ENCODE measurements at regions not wholly inside any gene's neighbourhood (a gene's known extent, or its start where the extent isn't known, plus 50 kb on each side); places are given as distances from the start of the nearest gene placed in this dataset.
A peak's percentile ranks its signal among the peaks of the same experiment; 100 is the strongest.

DNA sequence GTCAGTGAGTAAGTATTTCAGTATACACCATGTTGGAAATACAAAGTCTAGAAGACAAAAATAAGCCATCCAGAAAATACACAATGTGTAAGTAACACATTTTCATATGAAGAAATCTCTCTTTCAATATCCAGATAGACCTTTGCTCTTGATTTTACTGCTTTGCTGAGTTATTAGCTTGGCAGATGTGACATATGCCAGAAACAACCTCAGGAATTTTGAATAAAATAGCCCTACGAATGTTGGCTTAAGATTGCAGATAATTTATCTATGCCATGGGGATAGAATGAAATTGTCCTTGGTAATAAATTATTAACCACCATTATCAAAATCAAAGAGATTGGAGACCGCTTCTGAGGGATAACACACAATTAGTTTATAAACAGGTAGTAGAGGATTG, 1036.9 kb upstream of the EPHA7 start:
- Histone ChIP-seq H3K9ac (ENCODE audit: low read length) (no peak overlapping the region), H3K27ac (ENCODE audit: low read depth, low read length) (no peak overlapping the region), H2BK120ac (ENCODE audit: low read depth, low read length) (no peak overlapping the region), H3K36me3 (ENCODE audit: control insufficient read depth, insufficient read depth, low read length) (no peaks in the 10 kb centered on the region), H2BK15ac (replicated peaks; ENCODE audit: low read depth) (no peak overlapping the region), H3K79me2 (ENCODE audit: control insufficient read depth, insufficient read depth, low read length) (no peaks in the 10 kb centered on the region), H3K4me3 (ENCODE audit: low read length) (no peak overlapping the region), H3K23ac (ENCODE audit: low read length) (no peak overlapping the region), H2AK5ac (ENCODE audit: low read length) (no peak overlapping the region), H4K8ac (ENCODE audit: low read depth, low read length) (no peak overlapping the region), H2BK5ac (ENCODE audit: low read length) (no peak overlapping the region), H3K4me1 (ENCODE audit: control insufficient read depth, low read depth, low read length) (no peaks in the 10 kb centered on the region), H3K18ac (ENCODE audit: low read length) (no peak overlapping the region), H3K79me1 (ENCODE audit: low read length) (no peaks in the 10 kb centered on the region), H3K4me2 (ENCODE audit: low read length) (no peak overlapping the region), H3K4ac (ENCODE audit: low read depth, low read length) (no peak overlapping the region), H3K27me3 (ENCODE audit: insufficient read depth, low read length, poor library complexity) (no peaks in the 10 kb centered on the region), H4K5ac (ENCODE audit: low read length) (no peak overlapping the region), H3K56ac (ENCODE audit: low read length) (no peak overlapping the region)
- no peak for DNase-seq
- no CpG with 5 or more reads among the region's 2 CpGs for WGBS (ENCODE audit: extremely low coverage, insufficient coverage, low lambda C conversion rate)

DNA sequence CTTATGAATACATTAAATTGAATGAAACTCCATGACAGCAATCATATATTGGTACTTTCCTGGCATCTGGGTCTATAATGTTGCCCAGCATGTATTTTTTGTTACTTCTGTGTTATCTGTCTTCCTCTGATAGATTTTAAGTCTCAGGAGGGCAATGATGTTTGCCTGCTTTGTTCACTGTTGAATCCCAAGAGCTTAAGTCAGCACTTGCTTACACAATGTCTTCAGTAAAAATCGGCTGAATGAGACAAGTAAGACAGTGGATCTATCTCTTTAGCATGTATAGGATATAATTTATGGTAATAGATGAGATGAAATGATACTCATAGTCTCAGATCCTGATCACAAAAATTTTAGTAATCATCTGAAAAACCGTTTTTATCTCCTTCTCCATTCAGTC, 1034.9 kb upstream of the EPHA7 start:
- no peak overlapping the region for H4K5ac ChIP-seq (ENCODE audit: low read length)
- WGBS (ENCODE audit: extremely low coverage, insufficient coverage, low lambda C conversion rate), result no CpG with 5 or more reads among the region's 2 CpGs
- no peak overlapping the region for H3K9ac ChIP-seq (ENCODE audit: low read length)
- H3K36me3 ChIP-seq (ENCODE audit: control insufficient read depth, insufficient read depth, low read length), result no peaks in the 10 kb centered on the region
- H2BK5ac ChIP-seq (ENCODE audit: low read length), result no peak overlapping the region
- no peak overlapping the region for H3K18ac ChIP-seq (ENCODE audit: low read length)
- no peak for DNase-seq
- no peak overlapping the region for H2BK120ac ChIP-seq (ENCODE audit: low read depth, low read length)
- no peak overlapping the region for H3K4ac ChIP-seq (ENCODE audit: low read depth, low read length)
- no peak overlapping the region for H3K56ac ChIP-seq (ENCODE audit: low read length)
- no peak overlapping the region for H3K4me3 ChIP-seq (ENCODE audit: low read length)
- no peak overlapping the region for H3K27ac ChIP-seq (ENCODE audit: low read depth, low read length)
- no peak overlapping the region for H4K8ac ChIP-seq (ENCODE audit: low read depth, low read length)
- H3K4me1 ChIP-seq (ENCODE audit: control insufficient read depth, low read depth, low read length), result no peaks in the 10 kb centered on the region
- H3K4me2 ChIP-seq (ENCODE audit: low read length), result no peak overlapping the region
- no peaks in the 10 kb centered on the region for H3K27me3 ChIP-seq (ENCODE audit: insufficient read depth, low read length, poor library complexity)
- H2BK15ac ChIP-seq (replicated peaks; ENCODE audit: low read depth), result no peak overlapping the region
- H3K79me1 ChIP-seq (ENCODE audit: low read length), result no peaks in the 10 kb centered on the region
- no peaks in the 10 kb centered on the region for H3K79me2 ChIP-seq (ENCODE audit: control insufficient read depth, insufficient read depth, low read length)
- H3K23ac ChIP-seq (ENCODE audit: low read length), result no peak overlapping the region
- no peak overlapping the region for H2AK5ac ChIP-seq (ENCODE audit: low read length)

DNA sequence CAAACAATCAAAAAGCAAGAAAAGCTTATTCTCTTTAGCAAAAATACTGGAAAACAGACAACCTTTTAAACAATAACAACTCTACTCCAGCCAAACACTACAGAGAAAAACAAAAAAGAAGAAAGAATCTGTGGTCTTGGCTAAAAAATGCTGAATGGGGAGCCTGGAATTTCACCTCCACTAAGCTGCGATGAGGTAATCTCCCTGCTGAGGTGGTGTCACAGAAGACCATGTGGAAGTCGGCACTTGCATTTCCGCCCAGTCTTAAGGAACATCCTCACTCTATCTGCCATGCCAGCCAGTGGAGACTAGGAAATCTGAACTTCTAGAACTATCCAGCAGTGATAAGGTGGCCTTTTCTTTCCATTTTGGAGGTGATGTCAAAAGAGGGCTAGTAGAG, 1026.8 kb upstream of the EPHA7 start:
- no peak overlapping the region for H4K8ac ChIP-seq (ENCODE audit: low read depth, low read length)
- H2BK120ac ChIP-seq (ENCODE audit: low read depth, low read length), result no peak overlapping the region
- H3K36me3 ChIP-seq (ENCODE audit: control insufficient read depth, insufficient read depth, low read length), result no peaks in the 10 kb centered on the region
- no peaks in the 10 kb centered on the region for H3K27me3 ChIP-seq (ENCODE audit: insufficient read depth, low read length, poor library complexity)
- no peak overlapping the region for H2AK5ac ChIP-seq (ENCODE audit: low read length)
- H3K4ac ChIP-seq (ENCODE audit: low read depth, low read length), result no peak overlapping the region
- no peak overlapping the region for H3K9ac ChIP-seq (ENCODE audit: low read length)
- H3K4me2 ChIP-seq (ENCODE audit: low read length), result no peak overlapping the region
- no peak overlapping the region for H3K56ac ChIP-seq (ENCODE audit: low read length)
- H3K79me2 ChIP-seq (ENCODE audit: control insufficient read depth, insufficient read depth, low read length), result no peaks in the 10 kb centered on the region
- H4K5ac ChIP-seq (ENCODE audit: low read length), result no peak overlapping the region
- DNase-seq, result peak; percentile 58
- H3K18ac ChIP-seq (ENCODE audit: low read length), result no peak overlapping the region
- no peak overlapping the region for H3K4me3 ChIP-seq (ENCODE audit: low read length)
- no peak overlapping the region for H2BK15ac ChIP-seq (replicated peaks; ENCODE audit: low read depth)
- H3K23ac ChIP-seq (ENCODE audit: low read length), result no peak overlapping the region
- no peaks in the 10 kb centered on the region for H3K4me1 ChIP-seq (ENCODE audit: control insufficient read depth, low read depth, low read length)
- H3K27ac ChIP-seq (ENCODE audit: low read depth, low read length), result no peak overlapping the region
- no CpG with 5 or more reads among the region's 3 CpGs for WGBS (ENCODE audit: extremely low coverage, insufficient coverage, low lambda C conversion rate)
- no peak overlapping the region for H2BK5ac ChIP-seq (ENCODE audit: low read length)
- H3K79me1 ChIP-seq (ENCODE audit: low read length), result no peaks in the 10 kb centered on the region

DNA sequence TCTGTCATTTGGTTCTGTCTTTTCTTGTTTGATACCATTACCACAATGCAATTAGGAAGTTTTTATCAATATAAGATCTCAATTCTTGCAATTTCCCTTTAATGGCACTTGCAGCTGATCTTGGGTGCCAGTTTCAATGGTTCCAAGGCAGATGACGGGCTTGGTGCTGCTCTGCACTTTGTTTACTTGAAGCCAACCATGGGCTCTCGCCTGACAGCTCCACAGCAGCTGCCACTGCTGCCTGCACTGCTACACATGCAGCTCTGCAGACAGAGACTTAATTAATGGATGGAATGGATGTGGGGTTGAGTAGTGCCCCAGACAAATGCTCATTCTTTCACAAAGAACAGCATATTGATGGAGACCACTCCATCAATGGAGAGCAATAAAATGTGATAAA, 1024.3 kb upstream of the EPHA7 start:
- WGBS (ENCODE audit: extremely low coverage, insufficient coverage, low lambda C conversion rate), result no CpG with 5 or more reads among the region's 2 CpGs
- Histone ChIP-seq H2BK5ac (ENCODE audit: low read length) (no peak overlapping the region), H3K4ac (ENCODE audit: low read depth, low read length) (no peak overlapping the region), H2BK120ac (ENCODE audit: low read depth, low read length) (no peak overlapping the region), H3K18ac (ENCODE audit: low read length) (no peak overlapping the region), H3K27me3 (ENCODE audit: insufficient read depth, low read length, poor library complexity) (no peaks in the 10 kb centered on the region), H2AK5ac (ENCODE audit: low read length) (no peak overlapping the region), H3K4me2 (ENCODE audit: low read length) (no peak overlapping the region), H3K23ac (ENCODE audit: low read length) (no peak overlapping the region), H3K9ac (ENCODE audit: low read length) (no peak overlapping the region), H3K27ac (ENCODE audit: low read depth, low read length) (no peak overlapping the region), H3K36me3 (ENCODE audit: control insufficient read depth, insufficient read depth, low read length) (no peaks in the 10 kb centered on the region), H4K5ac (ENCODE audit: low read length) (no peak overlapping the region), H2BK15ac (replicated peaks; ENCODE audit: low read depth) (no peak overlapping the region), H3K79me1 (ENCODE audit: low read length) (no peaks in the 10 kb centered on the region), H3K79me2 (ENCODE audit: control insufficient read depth, insufficient read depth, low read length) (no peaks in the 10 kb centered on the region), H3K56ac (ENCODE audit: low read length) (no peak overlapping the region), H3K4me1 (ENCODE audit: control insufficient read depth, low read depth, low read length) (no peaks in the 10 kb centered on the region), H4K8ac (ENCODE audit: low read depth, low read length) (no peak overlapping the region), H3K4me3 (ENCODE audit: low read length) (no peak overlapping the region)
- DNase-seq, result no peak

DNA sequence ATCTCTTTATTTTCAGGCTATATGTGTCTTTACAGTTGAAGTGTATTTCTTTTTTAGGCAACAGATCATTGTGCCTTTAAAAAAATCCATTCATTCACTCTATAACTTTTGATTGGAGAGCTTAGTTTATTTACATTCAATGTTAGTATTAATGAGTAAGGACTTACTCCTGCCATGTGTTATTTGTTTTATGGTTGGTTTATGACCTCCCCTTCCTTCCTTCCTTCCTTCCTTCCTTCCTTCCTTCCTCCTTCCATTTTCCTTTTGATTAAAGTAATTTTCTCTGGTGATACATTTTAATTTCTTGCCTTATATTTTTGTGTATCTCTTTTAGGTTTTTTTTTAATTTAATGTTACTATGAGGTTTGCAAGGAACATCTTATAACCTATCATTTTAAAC, 1005.3 kb upstream of the EPHA7 start:
- H2BK5ac ChIP-seq (ENCODE audit: low read length), result no peak overlapping the region
- no peak overlapping the region for H3K4me2 ChIP-seq (ENCODE audit: low read length)
- H2BK15ac ChIP-seq (replicated peaks; ENCODE audit: low read depth), result no peak overlapping the region
- H3K36me3 ChIP-seq (ENCODE audit: control insufficient read depth, insufficient read depth, low read length), result no peaks in the 10 kb centered on the region
- no peak for DNase-seq
- H3K79me2 ChIP-seq (ENCODE audit: control insufficient read depth, insufficient read depth, low read length), result no peaks in the 10 kb centered on the region
- H2BK120ac ChIP-seq (ENCODE audit: low read depth, low read length), result no peak overlapping the region
- H3K79me1 ChIP-seq (ENCODE audit: low read length), result no peaks in the 10 kb centered on the region
- no peak overlapping the region for H3K4me3 ChIP-seq (ENCODE audit: low read length)
- no peak overlapping the region for H3K18ac ChIP-seq (ENCODE audit: low read length)
- H4K5ac ChIP-seq (ENCODE audit: low read length), result no peak overlapping the region
- H3K4ac ChIP-seq (ENCODE audit: low read depth, low read length), result no peak overlapping the region
- H3K56ac ChIP-seq (ENCODE audit: low read length), result no peak overlapping the region
- H3K4me1 ChIP-seq (ENCODE audit: control insufficient read depth, low read depth, low read length), result no peaks in the 10 kb centered on the region
- no peak overlapping the region for H2AK5ac ChIP-seq (ENCODE audit: low read length)
- no peaks in the 10 kb centered on the region for H3K27me3 ChIP-seq (ENCODE audit: insufficient read depth, low read length, poor library complexity)
- no peak overlapping the region for H3K27ac ChIP-seq (ENCODE audit: low read depth, low read length)
- H3K9ac ChIP-seq (ENCODE audit: low read length), result no peak overlapping the region
- H3K23ac ChIP-seq (ENCODE audit: low read length), result no peak overlapping the region
- H4K8ac ChIP-seq (ENCODE audit: low read depth, low read length), result no peak overlapping the region

DNA sequence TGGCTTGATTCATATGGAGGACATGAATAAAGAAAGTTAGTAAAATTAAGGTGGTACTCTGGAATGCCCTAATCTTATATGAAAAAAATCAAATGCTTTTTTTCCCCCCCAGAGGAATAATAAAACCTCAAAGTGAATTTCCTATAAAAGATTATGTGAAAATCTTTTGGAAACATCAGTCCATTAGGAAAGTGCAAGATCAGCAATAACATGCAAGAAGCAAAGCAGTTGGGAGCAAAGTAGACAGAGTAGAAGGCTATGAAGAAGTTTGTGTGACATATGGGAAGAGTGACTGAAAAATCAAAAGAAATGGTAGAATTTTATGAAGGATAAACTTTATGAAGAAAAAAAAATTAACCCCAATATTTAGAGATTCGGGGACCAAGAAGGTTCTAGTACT, 998.0 kb upstream of the EPHA7 start:
- Histone ChIP-seq H3K9ac (ENCODE audit: low read length) (no peak overlapping the region), H4K5ac (ENCODE audit: low read length) (no peak overlapping the region), H3K4me1 (ENCODE audit: control insufficient read depth, low read depth, low read length) (no peaks in the 10 kb centered on the region), H2BK5ac (ENCODE audit: low read length) (no peak overlapping the region), H3K4ac (ENCODE audit: low read depth, low read length) (no peak overlapping the region), H3K36me3 (ENCODE audit: control insufficient read depth, insufficient read depth, low read length) (no peaks in the 10 kb centered on the region), H2BK120ac (ENCODE audit: low read depth, low read length) (no peak overlapping the region), H3K79me1 (ENCODE audit: low read length) (no peaks in the 10 kb centered on the region), H4K8ac (ENCODE audit: low read depth, low read length) (no peak overlapping the region), H2AK5ac (ENCODE audit: low read length) (no peak overlapping the region), H3K23ac (ENCODE audit: low read length) (no peak overlapping the region), H3K56ac (ENCODE audit: low read length) (no peak overlapping the region), H3K27ac (ENCODE audit: low read depth, low read length) (no peak overlapping the region), H3K4me3 (ENCODE audit: low read length) (no peak overlapping the region), H3K79me2 (ENCODE audit: control insufficient read depth, insufficient read depth, low read length) (no peaks in the 10 kb centered on the region), H3K18ac (ENCODE audit: low read length) (no peak overlapping the region), H2BK15ac (replicated peaks; ENCODE audit: low read depth) (no peak overlapping the region), H3K4me2 (ENCODE audit: low read length) (no peak overlapping the region), H3K27me3 (ENCODE audit: insufficient read depth, low read length, poor library complexity) (no peaks in the 10 kb centered on the region)
- DNase-seq, result no peak
- no CpG with 5 or more reads among the region's 1 CpG for WGBS (ENCODE audit: extremely low coverage, insufficient coverage, low lambda C conversion rate)
